ENCODE measurements at regions not wholly inside any gene's neighbourhood (a gene's known extent, or its start where the extent isn't known, plus 50 kb on each side); places are given as distances from the start of the nearest gene placed in this dataset.

GRCh38 chr21:41674402-41674801 lies 92.5 kb downstream of the RIPK4 start:
- TF ChIP-seq CTCF (IDR thresholded peaks at IDR 0.05) (no peak), MXI1 (IDR thresholded peaks at IDR 0.05; ENCODE audit: low read depth, low read length) (no peak), GABPA (IDR thresholded peaks at IDR 0.05; ENCODE audit: low read depth) (no peak), SMC3 (IDR thresholded peaks at IDR 0.05; ENCODE audit: low read depth, low read length) (no peak)

Measured in SK-N-SH (cell line).